ENCODE measurements at regions not wholly inside any gene's neighbourhood (a gene's known extent, or its start where the extent isn't known, plus 50 kb on each side); places are given as distances from the start of the nearest gene placed in this dataset.

DNA sequence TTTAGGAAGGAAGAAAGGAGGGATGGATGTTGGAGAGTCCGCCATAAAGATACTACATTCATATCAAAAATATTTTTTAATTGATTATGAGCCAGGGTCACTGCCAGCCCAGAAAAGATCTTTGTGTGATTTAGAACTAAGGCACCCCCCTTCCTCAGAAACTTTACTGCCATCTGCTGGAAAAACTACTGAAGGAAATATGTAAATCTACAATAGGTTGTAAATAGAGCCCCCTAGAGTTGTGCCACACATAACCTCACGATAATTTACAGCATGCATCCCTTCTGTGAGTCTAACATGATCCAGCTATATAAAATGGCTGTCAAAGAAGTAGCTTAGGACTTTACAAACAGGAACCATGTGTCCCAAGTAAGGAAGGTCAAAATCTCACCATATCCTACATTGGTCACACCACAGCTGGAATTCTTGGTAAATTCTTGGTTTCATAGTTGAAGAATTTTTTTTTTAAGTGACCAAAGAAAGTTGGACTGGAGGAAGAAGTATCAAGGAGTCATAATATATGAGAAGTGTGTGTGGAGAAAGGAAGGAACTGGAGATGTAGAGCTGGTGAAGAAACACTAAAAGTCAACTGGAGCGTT is 152.5 kb downstream of the CYP26B1 start:
- TF ChIP-seq, protein P1, sequence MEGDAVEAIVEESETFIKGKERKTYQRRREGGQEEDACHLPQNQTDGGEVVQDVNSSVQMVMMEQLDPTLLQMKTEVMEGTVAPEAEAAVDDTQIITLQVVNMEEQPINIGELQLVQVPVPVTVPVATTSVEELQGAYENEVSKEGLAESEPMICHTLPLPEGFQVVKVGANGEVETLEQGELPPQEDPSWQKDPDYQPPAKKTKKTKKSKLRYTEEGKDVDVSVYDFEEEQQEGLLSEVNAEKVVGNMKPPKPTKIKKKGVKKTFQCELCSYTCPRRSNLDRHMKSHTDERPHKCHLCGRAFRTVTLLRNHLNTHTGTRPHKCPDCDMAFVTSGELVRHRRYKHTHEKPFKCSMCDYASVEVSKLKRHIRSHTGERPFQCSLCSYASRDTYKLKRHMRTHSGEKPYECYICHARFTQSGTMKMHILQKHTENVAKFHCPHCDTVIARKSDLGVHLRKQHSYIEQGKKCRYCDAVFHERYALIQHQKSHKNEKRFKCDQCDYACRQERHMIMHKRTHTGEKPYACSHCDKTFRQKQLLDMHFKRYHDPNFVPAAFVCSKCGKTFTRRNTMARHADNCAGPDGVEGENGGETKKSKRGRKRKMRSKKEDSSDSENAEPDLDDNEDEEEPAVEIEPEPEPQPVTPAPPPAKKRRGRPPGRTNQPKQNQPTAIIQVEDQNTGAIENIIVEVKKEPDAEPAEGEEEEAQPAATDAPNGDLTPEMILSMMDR (conservative IDR thresholded peaks at IDR 0.05) = peak; percentile 72
- TF ChIP-seq EZH2 (IDR thresholded peaks at IDR 0.05; ENCODE audit: low read depth) = no peak

All from PC-9 (cell line).